ENCODE measurements at regions not wholly inside any gene's neighbourhood (a gene's known extent, or its start where the extent isn't known, plus 50 kb on each side); places are given as distances from the start of the nearest gene placed in this dataset.

GRCh38 chr16:7805686-7806396 is 473.2 kb downstream of the RBFOX1 start:
- TF ChIP-seq EP300 (IDR thresholded peaks at IDR 0.05) (no peak), POLR2AphosphoS5 (IDR thresholded peaks at IDR 0.05) (no peak), POLR2A (IDR thresholded peaks at IDR 0.05; ENCODE audit: low read depth) (no peak), CTCF (IDR thresholded peaks at IDR 0.05) (no peak)
- no peak overlapping the region for H3K27ac ChIP-seq (replicated peaks in 1 of 4)
- no peaks in the 10 kb centered on the region for H3K4me1 ChIP-seq
- H3K9me3 ChIP-seq: no peaks in the 10 kb centered on the region
- H3K4me3 ChIP-seq: no peak overlapping the region
- H3K27me3 ChIP-seq: no peaks in the 10 kb centered on the region
- intact Hi-C loops (cut with DNase I): no loop called here
- peak; percentile 29 for DNase-seq (ENCODE audit: extremely low spot score)
- no peaks in the 10 kb centered on the region for H3K36me3 ChIP-seq
- WGBS: 66% methylated on average over 8 of the region's 8 CpGs

GRCh38 chr16:7804635-7805195 is 472.1 kb downstream of the RBFOX1 start:
- Histone ChIP-seq H3K9me3 (no peaks in the 10 kb centered on the region), H3K27me3 (no peaks in the 10 kb centered on the region), H3K4me3 (no peak overlapping the region), H3K36me3 (no peaks in the 10 kb centered on the region), H3K4me1 (no peaks in the 10 kb centered on the region), H3K27ac (replicated peaks in 1 of 4) (no peak overlapping the region)
- peak; percentile 34 for DNase-seq (ENCODE audit: extremely low spot score)
- WGBS: 84% methylated on average over 10 of the region's 10 CpGs
- intact Hi-C loops (cut with DNase I): no loop called here
- TF ChIP-seq CTCF (IDR thresholded peaks at IDR 0.05) (no peak), EP300 (IDR thresholded peaks at IDR 0.05) (no peak), POLR2A (IDR thresholded peaks at IDR 0.05; ENCODE audit: low read depth) (no peak), POLR2AphosphoS5 (IDR thresholded peaks at IDR 0.05) (no peak)

- Histone ChIP-seq H3K9me3 (no peaks in the 10 kb centered on the region), H3K27me3 (no peaks in the 10 kb centered on the region), H3K36me3 (no peaks in the 10 kb centered on the region), H3K4me3 (no peak overlapping the region), H3K27ac (replicated peaks in 1 of 4) (no peak overlapping the region), H3K4me1 (no peaks in the 10 kb centered on the region)
- intact Hi-C loops (cut with DNase I): no loop called here
- WGBS: 66% methylated on average over 4 of the region's 4 CpGs
- TF ChIP-seq EP300 (IDR thresholded peaks at IDR 0.05): no peak
- no peak for TF ChIP-seq POLR2A (IDR thresholded peaks at IDR 0.05; ENCODE audit: low read depth)
- TF ChIP-seq CTCF (IDR thresholded peaks at IDR 0.05): no peak
- no peak for TF ChIP-seq POLR2AphosphoS5 (IDR thresholded peaks at IDR 0.05)
- peak; percentile 12 for DNase-seq (ENCODE audit: extremely low spot score)
Measured at GRCh38 chr16:7792346-7792745, 459.7 kb downstream of the RBFOX1 start.

- WGBS: 75% methylated on average over 10 of the region's 10 CpGs
- TF ChIP-seq POLR2AphosphoS5 (IDR thresholded peaks at IDR 0.05): no peak
- Histone ChIP-seq H3K9me3 (no peaks in the 10 kb centered on the region), H3K36me3 (no peaks in the 10 kb centered on the region), H3K27me3 (no peaks in the 10 kb centered on the region), H3K27ac (replicated peaks in 1 of 4) (no peak overlapping the region), H3K4me3 (no peak overlapping the region), H3K4me1 (no peaks in the 10 kb centered on the region)
- DNase-seq (ENCODE audit: extremely low spot score): peak; percentile 91
- intact Hi-C loops (cut with DNase I): no loop called here
Measured at GRCh38 chr16:7791028-7791590, 458.5 kb downstream of the RBFOX1 start.

- Histone ChIP-seq H3K4me1 (no peaks in the 10 kb centered on the region), H3K27ac (replicated peaks in 1 of 4) (no peak overlapping the region), H3K9me3 (peaks cover 0 to 6% (median 0%) of the 10 kb centered on the region in 4 donors), H3K27me3 (no peaks in the 10 kb centered on the region), H3K36me3 (no peaks in the 10 kb centered on the region), H3K4me3 (no peak overlapping the region)
- 55% methylated on average over 1 of the region's 1 CpG for WGBS
- TF ChIP-seq EP300 (IDR thresholded peaks at IDR 0.05): no peak
- TF ChIP-seq CTCF (IDR thresholded peaks at IDR 0.05): no peak
- no peak for TF ChIP-seq POLR2A (IDR thresholded peaks at IDR 0.05; ENCODE audit: low read depth)
- TF ChIP-seq POLR2AphosphoS5 (IDR thresholded peaks at IDR 0.05): no peak
- no peak for DNase-seq (ENCODE audit: extremely low spot score)
- intact Hi-C loops (cut with DNase I): no loop called here
Measured at GRCh38 chr16:7775072-7775488, 442.4 kb downstream of the RBFOX1 start.

Data from esophagus muscularis mucosa (tissue), 4 donors.